Choroid plexus epithelial cell (primary cell): ENCODE measurements at regions not wholly inside any gene's neighbourhood (a gene's known extent, or its start where the extent isn't known, plus 50 kb on each side); places are given as distances from the start of the nearest gene placed in this dataset.
"Not testable (repeated sequence)": the region's sequence is repeated elsewhere in the genome, so short reads cannot be mapped to it uniquely, and the experiment has no call there.

Experiments
- DNase-seq: peaks from one replicate; pipeline ENCODE4 v3.0.0-alpha.2; 2010; ENCODE audit warnings: low read depth
- H3K4me3 ChIP-seq: 2 replicates; pipeline ENCODE4 v1.5.1; 2011; ENCODE audit warnings: low read depth, mild to moderate bottlenecking, control low read depth, low read length, moderate library complexity
- CTCF ChIP-seq: conservative IDR thresholded peaks from 2 replicates; pipeline ENCODE4 v1.5.1; 2011; ENCODE audit warnings: low read depth, mild to moderate bottlenecking, control low read depth, inconsistent platforms, low read length, moderate library complexity

GRCh38 chr9:119881898-119882297 lies 512.7 kb upstream of the BRINP1 start:
- no peak for DNase-seq
- no peak for TF ChIP-seq CTCF
- H3K4me3 ChIP-seq, result no peak overlapping the region

GRCh38 chr9:119880361-119880760 lies 511.1 kb upstream of the BRINP1 start:
- TF ChIP-seq CTCF, result no peak
- no peak for DNase-seq
- no peak overlapping the region for H3K4me3 ChIP-seq

GRCh38 chr9:119877306-119877705 lies 508.1 kb upstream of the BRINP1 start:
- TF ChIP-seq CTCF, result no peak
- no peak overlapping the region for H3K4me3 ChIP-seq
- DNase-seq, result no peak

DNA sequence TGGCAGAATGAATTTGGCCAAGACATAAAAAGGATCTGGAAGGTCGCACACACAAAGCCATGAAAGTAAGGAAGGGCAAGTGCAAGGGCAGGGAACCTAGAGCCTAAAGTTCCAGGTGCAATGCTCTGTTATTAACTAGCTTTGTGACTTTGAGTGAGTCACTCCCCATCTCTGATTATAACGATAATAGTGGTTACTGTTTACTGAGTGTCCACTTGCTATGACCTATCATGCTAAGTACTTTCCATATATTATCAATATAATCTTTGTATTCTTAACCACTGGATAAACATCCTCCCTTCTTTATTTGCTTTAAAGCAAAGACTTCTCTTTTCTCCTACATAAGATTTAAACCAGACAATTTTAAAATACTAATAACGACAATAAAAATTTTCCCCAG lies 504.6 kb upstream of the BRINP1 start:
- H3K4me3 ChIP-seq, result no peak overlapping the region
- DNase-seq, result no peak
- no peak for TF ChIP-seq CTCF

- not testable (repeated sequence) for H3K4me3 ChIP-seq, DNase-seq
These were observed 501.0 kb upstream of the BRINP1 start for GRCh38 chr9:119870251-119870650.

DNA sequence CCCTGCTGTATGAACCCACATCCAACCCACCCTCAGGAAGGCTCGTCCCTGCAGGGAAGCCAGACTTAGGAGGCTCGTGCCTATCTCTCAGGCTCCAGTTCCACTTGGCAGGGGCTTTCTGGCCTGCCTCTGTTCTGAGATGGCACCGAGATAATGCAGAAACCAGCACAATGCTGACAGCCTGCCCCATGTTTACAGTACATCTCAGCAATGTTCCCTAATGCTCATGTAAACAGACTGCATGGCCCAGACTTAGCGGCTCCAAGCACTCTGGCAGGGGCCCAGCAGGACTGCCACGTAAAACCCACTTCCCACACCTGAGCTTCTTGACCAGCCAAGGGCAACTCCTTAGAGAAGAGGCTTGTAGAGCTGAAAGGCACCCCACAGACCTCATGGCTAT lies 499.5 kb upstream of the BRINP1 start:
- no peak for DNase-seq
- no peak overlapping the region for H3K4me3 ChIP-seq
- no peak for TF ChIP-seq CTCF

GRCh38 chr9:119861842-119862241 lies 492.6 kb upstream of the BRINP1 start:
- DNase-seq, result no peak
- H3K4me3 ChIP-seq, result no peak overlapping the region
- no peak for TF ChIP-seq CTCF

- TF ChIP-seq CTCF, result no peak
- H3K4me3 ChIP-seq, result no peak overlapping the region
- no peak for DNase-seq
These were observed 489.9 kb upstream of the BRINP1 start for GRCh38 chr9:119859128-119859527.
